B cell (primary cell): ENCODE measurements at regions not wholly inside any gene's neighbourhood (a gene's known extent, or its start where the extent isn't known, plus 50 kb on each side); places are given as distances from the start of the nearest gene placed in this dataset.

Experiments used
- ATAC-seq: fragments of 200-7000 bp; cut with Tn5 transposase; one replicate; pipeline ENCODE4 v1.10.0; 2021; ENCODE audit warnings: low read depth, mild to moderate bottlenecking, moderate number of reproducible peaks, moderate library complexity
- CTCF ChIA-PET: fragments of 350-600 bp; sonication (Branson Sonifier 250); formaldehyde crosslinking; loops from one replicate; lab custom pipeline; 2021; ENCODE audit warnings: antibody characterized with exemption, inconsistent platforms; lab: Charles Lee
- POLR2A ChIA-PET: fragments of 350-600 bp; sonication (Branson Sonifier 250); formaldehyde crosslinking; loops from one replicate; lab custom pipeline; 2021; ENCODE audit warnings: antibody characterized with exemption; lab: Charles Lee
- DNase-seq: peaks from one replicate; pipeline ENCODE4 v3.0.0; 2013
- H2AFZ ChIP-seq: 2 replicates; pipeline ENCODE4 v1.6.1; 2012; ENCODE audit warnings: mild to moderate bottlenecking, low read depth, low read length; ENCODE audit not compliant: insufficient read depth, poor library complexity, severe bottlenecking
- H3K27ac ChIP-seq, 2 donors: 1 replicate in 1 of 2; 2 replicates in 1 of 2; pipeline ENCODE4 v1.5.1; 2012 to 2013; ENCODE audit warnings: low read length in 2 of 2, mild to moderate bottlenecking in 2 of 2, moderate library complexity in 1 of 2
- H3K27me3 ChIP-seq, 4 experiments: fragments of 200-600 bp in 1 of 4; sonication (generic) in 1 of 4; replicated peaks in 1 of 4; 1 replicate in 2 of 4; 2 replicates in 2 of 4; pipeline versions ENCODE4 v1.6.1 to v1.7.0; 2013 to 2016; ENCODE audit warnings: low read length in 3 of 4, mild to moderate bottlenecking in 2 of 4, mixed read lengths in 1 of 4, moderate library complexity in 1 of 4; ENCODE audit not compliant: insufficient read depth in 4 of 4, control insufficient read depth in 3 of 4; ENCODE audit errors: control extremely low read depth in 1 of 4
- H3K36me3 ChIP-seq, 2 experiments: replicated peaks in 1 of 2; 1 replicate in 1 of 2; 2 replicates in 1 of 2; pipeline versions ENCODE4 v1.6.1 to v1.7.1; 2013; ENCODE audit warnings: low read length in 1 of 2; ENCODE audit not compliant: insufficient read depth in 2 of 2, control insufficient read depth in 1 of 2; ENCODE audit errors: control extremely low read depth in 1 of 2, extremely low read depth in 1 of 2
- H3K4me1 ChIP-seq, 2 donors: fragments of 200-600 bp in 1 of 2; sonication (generic) in 1 of 2; 1 replicate in 1 of 2; 2 replicates in 1 of 2; pipeline versions ENCODE4 v1.5.1 to v1.6.1; 2013 to 2017; ENCODE audit warnings: low read length in 2 of 2; ENCODE audit not compliant: control insufficient read depth in 2 of 2, insufficient read depth in 2 of 2
- H3K4me2 ChIP-seq: replicated peaks from 2 replicates; pipeline ENCODE3; 2012; ENCODE audit warnings: mild to moderate bottlenecking, low read depth, low read length; ENCODE audit not compliant: poor library complexity, severe bottlenecking
- H3K4me3 ChIP-seq, 5 experiments: fragments of 200-600 bp in 1 of 5; sonication (generic) in 1 of 5; 1 replicate in 3 of 5; 2 replicates in 2 of 5; pipeline versions ENCODE4 v1.5.1 to v1.7.0; 2011 to 2016; ENCODE audit warnings: low read length in 4 of 5, mild to moderate bottlenecking in 4 of 5, low read depth in 2 of 5, control low read depth in 1 of 5, moderate library complexity in 1 of 5; ENCODE audit not compliant: insufficient read depth in 1 of 5; ENCODE audit errors: control extremely low read depth in 1 of 5, extremely low read depth in 1 of 5
- H3K79me2 ChIP-seq: fragments of 200-600 bp; sonication (generic); one replicate; pipeline ENCODE4 v1.6.0; 2016; ENCODE audit warnings: low read length; ENCODE audit not compliant: control insufficient read depth, insufficient read depth
- H3K9ac ChIP-seq: fragments of 200-600 bp; sonication (generic); 2 replicates; pipeline ENCODE4 v1.6.1; 2017; ENCODE audit warnings: mild to moderate bottlenecking, low read length, moderate library complexity
- H3K9me3 ChIP-seq, 3 donors: one replicate each; pipeline versions ENCODE4 v1.6.1 to v1.7.1; 2013; ENCODE audit warnings: low read length in 2 of 3; ENCODE audit not compliant: control insufficient read depth in 2 of 3, insufficient read depth in 1 of 3; ENCODE audit errors: control extremely low read depth in 1 of 3
- H4K20me1 ChIP-seq: 2 replicates; pipeline ENCODE4 v1.6.0; 2012; ENCODE audit warnings: mild to moderate bottlenecking, low read length; ENCODE audit not compliant: insufficient read depth, control insufficient read depth, poor library complexity, severe bottlenecking
- H3K27ac Mint-ChIP-seq: one replicate; pipeline ENCODE4 v1.8.0; 2021; ENCODE audit warnings: mixed read lengths
- H3K27me3 Mint-ChIP-seq: one replicate; pipeline ENCODE4 v1.8.0; 2021; ENCODE audit warnings: mixed read lengths
- H3K4me1 Mint-ChIP-seq: one replicate; pipeline ENCODE4 v1.8.0; 2021; ENCODE audit warnings: mixed read lengths
- H3K4me3 Mint-ChIP-seq: one replicate; pipeline ENCODE4 v1.8.0; 2021; ENCODE audit warnings: mixed read lengths
- H3K9me3 Mint-ChIP-seq: one replicate; pipeline ENCODE4 v1.8.0; 2022; ENCODE audit warnings: mixed read lengths; ENCODE audit not compliant: insufficient read depth
- CTCF ChIP-seq: fragments of 200-600 bp; IDR thresholded peaks from one replicate; pipeline ENCODE4 v1.8.0; 2022; ENCODE audit warnings: antibody characterized with exemption, mild to moderate bottlenecking
- EZH2 ChIP-seq: IDR thresholded peaks from 2 replicates; pipeline ENCODE4 v1.6.1; 2012; ENCODE audit warnings: borderline replicate concordance, low read depth, mild to moderate bottlenecking, moderate library complexity, low read length; ENCODE audit not compliant: insufficient read depth, poor library complexity, severe bottlenecking
- WGBS: methylation state at CpG from one replicate; pipeline ENCODE4 v1.1.5; 2013; ENCODE audit warnings: missing lambda C conversion rate; ENCODE audit not compliant: insufficient coverage; 5-methylcytosine and 5-hydroxymethylcytosine counted together
- intact Hi-C: fragments of 100-400 bp; cut with micrococcal nuclease; formaldehyde crosslinking; loops from one replicate; pipeline ENCODE4 v1.10.0; 2022

- no peak for DNase-seq
- Histone ChIP-seq H4K20me1 (no peaks in the 10 kb centered on the region), H3K9ac (no peak overlapping the region), H3K27ac (no peak overlapping the region), H3K36me3 (no peaks in the 10 kb centered on the region), H3K4me2 (no peak overlapping the region), H2AFZ (no peak overlapping the region), H3K79me2 (no peaks in the 10 kb centered on the region), H3K4me3 (no peak overlapping the region), H3K4me1 (no peaks in the 10 kb centered on the region), H3K9me3 (no peaks in the 10 kb centered on the region), H3K27me3 (no peaks in the 10 kb centered on the region)
- WGBS, result no CpG with 5 or more reads among the region's 2 CpGs
- CTCF ChIA-PET, result no interaction called here
- Mint-ChIP-seq H3K27me3 (no peaks in the 10 kb centered on the region), H3K27ac (no peak overlapping the region), H3K4me1 (no peaks in the 10 kb centered on the region), H3K9me3 (no peaks in the 10 kb centered on the region), H3K4me3 (no peak overlapping the region)
- TF ChIP-seq CTCF (no peak), EZH2 (no peak)
- POLR2A ChIA-PET, result no interaction called here
- intact Hi-C loops, result no loop called here
- ATAC-seq, result no peak
Observed at GRCh38 chr12:42809226-42809625, 219.7 kb upstream of the PRICKLE1 start.

- H3K4me2 ChIP-seq, result no peak overlapping the region
- intact Hi-C loops, result no loop called here
- ATAC-seq, result no peak
- POLR2A ChIA-PET, result no interaction called here
- Mint-ChIP-seq H3K4me3 (no peak overlapping the region), H3K27me3 (no peaks in the 10 kb centered on the region), H3K4me1 (no peaks in the 10 kb centered on the region), H3K27ac (no peak overlapping the region), H3K9me3 (no peaks in the 10 kb centered on the region)
- no peak for TF ChIP-seq CTCF
- TF ChIP-seq EZH2, result no peak
- no peak overlapping the region for H3K4me3 ChIP-seq
- H3K9ac ChIP-seq, result no peak overlapping the region
- CTCF ChIA-PET, result no interaction called here
- DNase-seq, result no peak
- no peaks in the 10 kb centered on the region for H3K36me3 ChIP-seq
- no peaks in the 10 kb centered on the region for H3K79me2 ChIP-seq
- H3K27ac ChIP-seq, result no peak overlapping the region
- 94% methylated on average over 3 of the region's 3 CpGs for WGBS
- H3K9me3 ChIP-seq, result no peaks in the 10 kb centered on the region
- no peaks in the 10 kb centered on the region for H4K20me1 ChIP-seq
- no peaks in the 10 kb centered on the region for H3K27me3 ChIP-seq
- no peak overlapping the region for H2AFZ ChIP-seq
- H3K4me1 ChIP-seq, result no peaks in the 10 kb centered on the region
Observed at GRCh38 chr12:42807766-42808165, 218.2 kb upstream of the PRICKLE1 start.
